B cell (primary cell): ENCODE measurements at regions not wholly inside any gene's neighbourhood (a gene's known extent, or its start where the extent isn't known, plus 50 kb on each side); places are given as distances from the start of the nearest gene placed in this dataset.

Source experiments
- ATAC-seq: fragments of 200-7000 bp; cut with Tn5 transposase; one replicate; pipeline ENCODE4 v1.10.0; 2021; ENCODE audit warnings: low read depth, mild to moderate bottlenecking, moderate number of reproducible peaks, moderate library complexity
- CTCF ChIA-PET: fragments of 350-600 bp; sonication (Branson Sonifier 250); formaldehyde crosslinking; loops from one replicate; lab custom pipeline; 2021; ENCODE audit warnings: antibody characterized with exemption, inconsistent platforms; lab: Charles Lee
- POLR2A ChIA-PET: fragments of 350-600 bp; sonication (Branson Sonifier 250); formaldehyde crosslinking; loops from one replicate; lab custom pipeline; 2021; ENCODE audit warnings: antibody characterized with exemption; lab: Charles Lee
- DNase-seq: peaks from one replicate; pipeline ENCODE4 v3.0.0; 2013
- H2AFZ ChIP-seq: 2 replicates; pipeline ENCODE4 v1.6.1; 2012; ENCODE audit warnings: mild to moderate bottlenecking, low read depth, low read length; ENCODE audit not compliant: insufficient read depth, poor library complexity, severe bottlenecking
- H3K27ac ChIP-seq, 2 donors: 1 replicate in 1 of 2; 2 replicates in 1 of 2; pipeline ENCODE4 v1.5.1; 2012 to 2013; ENCODE audit warnings: low read length in 2 of 2, mild to moderate bottlenecking in 2 of 2, moderate library complexity in 1 of 2
- H3K27me3 ChIP-seq, 4 experiments: fragments of 200-600 bp in 1 of 4; sonication (generic) in 1 of 4; replicated peaks in 1 of 4; 1 replicate in 2 of 4; 2 replicates in 2 of 4; pipeline versions ENCODE4 v1.6.1 to v1.7.0; 2013 to 2016; ENCODE audit warnings: low read length in 3 of 4, mild to moderate bottlenecking in 2 of 4, mixed read lengths in 1 of 4, moderate library complexity in 1 of 4; ENCODE audit not compliant: insufficient read depth in 4 of 4, control insufficient read depth in 3 of 4; ENCODE audit errors: control extremely low read depth in 1 of 4
- H3K36me3 ChIP-seq, 2 experiments: replicated peaks in 1 of 2; 1 replicate in 1 of 2; 2 replicates in 1 of 2; pipeline versions ENCODE4 v1.6.1 to v1.7.1; 2013; ENCODE audit warnings: low read length in 1 of 2; ENCODE audit not compliant: insufficient read depth in 2 of 2, control insufficient read depth in 1 of 2; ENCODE audit errors: control extremely low read depth in 1 of 2, extremely low read depth in 1 of 2
- H3K4me1 ChIP-seq, 2 donors: fragments of 200-600 bp in 1 of 2; sonication (generic) in 1 of 2; 1 replicate in 1 of 2; 2 replicates in 1 of 2; pipeline versions ENCODE4 v1.5.1 to v1.6.1; 2013 to 2017; ENCODE audit warnings: low read length in 2 of 2; ENCODE audit not compliant: control insufficient read depth in 2 of 2, insufficient read depth in 2 of 2
- H3K4me2 ChIP-seq: replicated peaks from 2 replicates; pipeline ENCODE3; 2012; ENCODE audit warnings: mild to moderate bottlenecking, low read depth, low read length; ENCODE audit not compliant: poor library complexity, severe bottlenecking
- H3K4me3 ChIP-seq, 5 experiments: fragments of 200-600 bp in 1 of 5; sonication (generic) in 1 of 5; 1 replicate in 3 of 5; 2 replicates in 2 of 5; pipeline versions ENCODE4 v1.5.1 to v1.7.0; 2011 to 2016; ENCODE audit warnings: low read length in 4 of 5, mild to moderate bottlenecking in 4 of 5, low read depth in 2 of 5, control low read depth in 1 of 5, moderate library complexity in 1 of 5; ENCODE audit not compliant: insufficient read depth in 1 of 5; ENCODE audit errors: control extremely low read depth in 1 of 5, extremely low read depth in 1 of 5
- H3K79me2 ChIP-seq: fragments of 200-600 bp; sonication (generic); one replicate; pipeline ENCODE4 v1.6.0; 2016; ENCODE audit warnings: low read length; ENCODE audit not compliant: control insufficient read depth, insufficient read depth
- H3K9ac ChIP-seq: fragments of 200-600 bp; sonication (generic); 2 replicates; pipeline ENCODE4 v1.6.1; 2017; ENCODE audit warnings: mild to moderate bottlenecking, low read length, moderate library complexity
- H3K9me3 ChIP-seq, 3 donors: one replicate each; pipeline versions ENCODE4 v1.6.1 to v1.7.1; 2013; ENCODE audit warnings: low read length in 2 of 3; ENCODE audit not compliant: control insufficient read depth in 2 of 3, insufficient read depth in 1 of 3; ENCODE audit errors: control extremely low read depth in 1 of 3
- H4K20me1 ChIP-seq: 2 replicates; pipeline ENCODE4 v1.6.0; 2012; ENCODE audit warnings: mild to moderate bottlenecking, low read length; ENCODE audit not compliant: insufficient read depth, control insufficient read depth, poor library complexity, severe bottlenecking
- H3K27ac Mint-ChIP-seq: one replicate; pipeline ENCODE4 v1.8.0; 2021; ENCODE audit warnings: mixed read lengths
- H3K27me3 Mint-ChIP-seq: one replicate; pipeline ENCODE4 v1.8.0; 2021; ENCODE audit warnings: mixed read lengths
- H3K4me1 Mint-ChIP-seq: one replicate; pipeline ENCODE4 v1.8.0; 2021; ENCODE audit warnings: mixed read lengths
- H3K4me3 Mint-ChIP-seq: one replicate; pipeline ENCODE4 v1.8.0; 2021; ENCODE audit warnings: mixed read lengths
- H3K9me3 Mint-ChIP-seq: one replicate; pipeline ENCODE4 v1.8.0; 2022; ENCODE audit warnings: mixed read lengths; ENCODE audit not compliant: insufficient read depth
- EZH2 ChIP-seq: IDR thresholded peaks from 2 replicates; pipeline ENCODE4 v1.6.1; 2012; ENCODE audit warnings: borderline replicate concordance, low read depth, mild to moderate bottlenecking, moderate library complexity, low read length; ENCODE audit not compliant: insufficient read depth, poor library complexity, severe bottlenecking
- WGBS: methylation state at CpG from one replicate; pipeline ENCODE4 v1.1.5; 2013; ENCODE audit warnings: missing lambda C conversion rate; ENCODE audit not compliant: insufficient coverage; 5-methylcytosine and 5-hydroxymethylcytosine counted together
- intact Hi-C: fragments of 100-400 bp; cut with micrococcal nuclease; formaldehyde crosslinking; loops from one replicate; pipeline ENCODE4 v1.10.0; 2022
- TF ChIP-seq, protein P1 (sequence below): fragments of 200-600 bp; IDR thresholded peaks from one replicate; pipeline ENCODE4 v1.8.0; 2022; ENCODE audit warnings: antibody characterized with exemption, mild to moderate bottlenecking

DNA sequence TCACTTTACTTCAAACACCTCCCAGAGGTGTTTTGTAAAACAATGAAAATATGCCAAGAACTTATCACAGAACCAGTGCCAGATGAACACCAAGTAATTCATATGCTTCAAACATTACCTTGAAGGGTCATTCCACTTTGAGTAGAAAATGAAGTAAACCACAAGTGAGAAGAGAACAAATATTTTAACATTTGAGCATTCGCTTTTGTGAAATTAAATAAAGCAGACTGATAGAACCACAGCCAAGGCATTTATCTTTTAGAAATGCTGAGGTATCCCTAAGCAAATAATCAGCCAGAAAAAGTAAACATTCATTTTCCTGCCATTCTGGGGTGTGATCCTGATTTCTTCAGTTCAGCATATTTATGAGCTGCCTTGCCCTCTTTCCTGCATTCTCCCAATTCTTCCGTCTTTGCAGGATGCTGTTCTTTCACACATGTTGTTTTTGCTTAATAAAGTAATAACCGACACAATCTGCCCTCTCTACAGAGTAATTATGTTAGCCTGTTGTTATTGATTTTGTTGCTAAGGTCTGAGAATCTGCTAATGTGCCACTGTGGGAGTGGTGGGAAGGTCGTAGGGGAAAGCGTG lies 235.6 kb upstream of the TGFBR2 start:
- Mint-ChIP-seq H3K4me1 (no peaks in the 10 kb centered on the region), H3K27me3 (peaks cover 7% of the 10 kb centered on the region), H3K27ac (no peak overlapping the region), H3K4me3 (no peak overlapping the region), H3K9me3 (peaks cover 1% of the 10 kb centered on the region)
- Histone ChIP-seq H3K9me3 (peaks cover 0 to 3% (median 0%) of the 10 kb centered on the region in 3 donors), H3K27me3 (peaks cover 0 to 4% (median 0%) of the 10 kb centered on the region in 4 experiments), H4K20me1 (no peaks in the 10 kb centered on the region), H3K27ac (no peak overlapping the region), H3K79me2 (no peaks in the 10 kb centered on the region), H3K9ac (no peak overlapping the region), H2AFZ (no peak overlapping the region), H3K36me3 (no peaks in the 10 kb centered on the region), H3K4me1 (no peaks in the 10 kb centered on the region), H3K4me2 (no peak overlapping the region), H3K4me3 (no peak overlapping the region)
- ChIA-PET POLR2A (no interaction called here), CTCF (interaction anchor here (0.9 kb wide), 1 partner anchor 323 kb away, joined by 3 read pairs; no protein-coding TSS in a partner anchor)
- DNase-seq: no peak
- TF ChIP-seq EZH2: no peak
- TF ChIP-seq, protein P1, sequence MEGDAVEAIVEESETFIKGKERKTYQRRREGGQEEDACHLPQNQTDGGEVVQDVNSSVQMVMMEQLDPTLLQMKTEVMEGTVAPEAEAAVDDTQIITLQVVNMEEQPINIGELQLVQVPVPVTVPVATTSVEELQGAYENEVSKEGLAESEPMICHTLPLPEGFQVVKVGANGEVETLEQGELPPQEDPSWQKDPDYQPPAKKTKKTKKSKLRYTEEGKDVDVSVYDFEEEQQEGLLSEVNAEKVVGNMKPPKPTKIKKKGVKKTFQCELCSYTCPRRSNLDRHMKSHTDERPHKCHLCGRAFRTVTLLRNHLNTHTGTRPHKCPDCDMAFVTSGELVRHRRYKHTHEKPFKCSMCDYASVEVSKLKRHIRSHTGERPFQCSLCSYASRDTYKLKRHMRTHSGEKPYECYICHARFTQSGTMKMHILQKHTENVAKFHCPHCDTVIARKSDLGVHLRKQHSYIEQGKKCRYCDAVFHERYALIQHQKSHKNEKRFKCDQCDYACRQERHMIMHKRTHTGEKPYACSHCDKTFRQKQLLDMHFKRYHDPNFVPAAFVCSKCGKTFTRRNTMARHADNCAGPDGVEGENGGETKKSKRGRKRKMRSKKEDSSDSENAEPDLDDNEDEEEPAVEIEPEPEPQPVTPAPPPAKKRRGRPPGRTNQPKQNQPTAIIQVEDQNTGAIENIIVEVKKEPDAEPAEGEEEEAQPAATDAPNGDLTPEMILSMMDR: no peak
- intact Hi-C loops: no loop called here
- WGBS: no CpG with 5 or more reads among the region's 5 CpGs
- no peak for ATAC-seq

DNA sequence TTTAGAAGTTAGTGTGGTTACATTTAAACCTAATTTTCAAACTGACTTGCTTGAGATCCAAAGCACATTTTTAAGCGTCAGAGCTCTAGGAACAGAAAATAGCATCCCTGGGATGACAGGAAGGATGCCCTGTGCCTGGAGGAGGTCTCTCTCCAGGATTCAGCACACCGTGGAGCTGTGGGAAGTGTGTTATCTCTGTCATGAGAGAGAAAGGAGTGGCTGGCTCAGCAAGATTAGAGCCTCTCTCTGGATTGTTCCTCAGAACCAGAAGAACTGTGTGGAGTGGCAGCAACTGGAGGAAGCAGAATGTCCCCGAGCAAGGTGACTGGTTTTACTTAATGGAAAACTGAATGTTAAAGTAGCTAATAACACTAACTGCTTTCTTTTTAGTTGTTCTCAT lies 233.6 kb upstream of the TGFBR2 start:
- H3K79me2 ChIP-seq: no peaks in the 10 kb centered on the region
- no peaks in the 10 kb centered on the region for H4K20me1 ChIP-seq
- Mint-ChIP-seq H3K27me3 (peaks cover 7% of the 10 kb centered on the region), H3K4me3 (no peak overlapping the region), H3K27ac (no peak overlapping the region), H3K4me1 (no peaks in the 10 kb centered on the region), H3K9me3 (no peaks in the 10 kb centered on the region)
- no peak overlapping the region for H2AFZ ChIP-seq
- peaks cover 0 to 2% (median 0%) of the 10 kb centered on the region in 3 donors for H3K9me3 ChIP-seq
- CTCF ChIA-PET: interaction anchor here (1.3 kb wide), 1 partner anchor 11 kb away, joined by 4 read pairs; no protein-coding TSS in a partner anchor
- intact Hi-C loops: no loop called here
- POLR2A ChIA-PET: no interaction called here
- H3K4me3 ChIP-seq: no peak overlapping the region
- ATAC-seq: no peak
- no peaks in the 10 kb centered on the region for H3K36me3 ChIP-seq
- H3K4me2 ChIP-seq: no peak overlapping the region
- no peak for DNase-seq
- no peak overlapping the region for H3K9ac ChIP-seq
- peaks cover 0 to 4% (median 0%) of the 10 kb centered on the region in 4 experiments for H3K27me3 ChIP-seq
- TF ChIP-seq, protein P1: no peak
- no peak for TF ChIP-seq EZH2
- H3K4me1 ChIP-seq: no peaks in the 10 kb centered on the region
- 22% methylated on average over 1 of the region's 3 CpGs for WGBS
- H3K27ac ChIP-seq: no peak overlapping the region
